Muscle of arm (tissue), 1 donor: ENCODE measurements at regions not wholly inside any gene's neighbourhood (a gene's known extent, or its start where the extent isn't known, plus 50 kb on each side); places are given as distances from the start of the nearest gene placed in this dataset.

Experiments used
- DNase-seq: peaks from one replicate; pipeline ENCODE4 v3.0.0-alpha.2; 2013

DNA sequence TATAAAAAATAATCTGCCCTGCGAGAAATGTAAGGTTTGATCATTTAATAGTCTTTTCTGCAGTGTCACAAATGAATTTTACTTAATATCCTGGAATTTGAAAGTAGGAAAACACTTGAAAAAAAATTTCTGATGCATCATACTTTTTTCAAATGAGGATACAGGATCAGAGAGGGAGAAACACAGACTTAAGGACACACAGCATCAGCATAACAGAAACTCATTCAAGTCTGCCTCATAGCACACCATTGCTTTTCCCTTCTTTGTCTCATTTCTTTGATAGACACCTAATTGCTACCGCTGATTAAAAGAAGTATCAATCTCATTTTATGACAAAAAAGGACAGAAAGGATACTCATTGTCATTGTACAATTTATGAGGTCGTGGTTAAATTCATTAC is 319.0 kb downstream of the TMEM114 start:
- DNase-seq, result no peak

GRCh38 chr16:8262299-8262698 is 328.0 kb downstream of the TMEM114 start:
- no peak for DNase-seq

- no peak for DNase-seq
Measured at GRCh38 chr16:8260140-8260539, 330.2 kb downstream of the TMEM114 start.

DNA sequence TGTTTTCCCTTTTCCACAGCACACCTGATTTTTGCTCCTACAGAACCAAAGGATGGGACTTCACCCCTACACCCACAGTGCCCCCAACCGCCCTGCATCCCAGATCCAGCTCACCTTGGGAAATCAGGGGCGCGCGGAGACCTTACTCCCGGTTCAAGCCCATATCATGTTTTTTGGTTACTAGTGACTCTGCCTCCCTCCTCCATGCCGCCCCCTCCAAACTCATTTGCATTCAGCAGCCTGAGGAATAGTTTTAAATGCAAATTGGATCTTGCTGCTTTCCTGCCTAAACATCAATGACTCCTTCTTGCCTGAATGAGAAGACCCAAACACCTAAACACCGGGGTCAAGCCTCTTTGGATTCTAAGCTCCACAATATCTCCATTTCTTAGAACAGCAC is 331.8 kb downstream of the TMEM114 start:
- DNase-seq, result no peak

DNA sequence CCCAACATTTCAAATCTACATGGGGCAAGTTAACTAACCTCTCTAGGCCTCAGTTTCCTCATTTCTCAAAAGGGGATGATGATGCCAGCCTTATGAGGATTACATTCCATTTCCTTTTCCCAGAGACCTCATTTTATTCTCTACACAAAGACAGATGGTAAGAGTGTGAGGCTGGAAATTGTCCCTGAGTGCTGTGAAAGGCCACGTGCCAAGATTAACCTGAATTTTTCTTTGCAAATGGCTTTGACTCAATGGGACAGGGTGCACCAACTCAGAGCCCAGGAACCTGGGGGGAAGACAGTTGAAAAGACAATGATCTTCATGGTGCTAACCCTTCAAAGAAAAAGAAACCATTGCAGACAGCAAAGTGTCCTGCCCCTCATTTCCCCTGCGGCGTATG is 332.8 kb downstream of the TMEM114 start:
- DNase-seq, result no peak

DNA sequence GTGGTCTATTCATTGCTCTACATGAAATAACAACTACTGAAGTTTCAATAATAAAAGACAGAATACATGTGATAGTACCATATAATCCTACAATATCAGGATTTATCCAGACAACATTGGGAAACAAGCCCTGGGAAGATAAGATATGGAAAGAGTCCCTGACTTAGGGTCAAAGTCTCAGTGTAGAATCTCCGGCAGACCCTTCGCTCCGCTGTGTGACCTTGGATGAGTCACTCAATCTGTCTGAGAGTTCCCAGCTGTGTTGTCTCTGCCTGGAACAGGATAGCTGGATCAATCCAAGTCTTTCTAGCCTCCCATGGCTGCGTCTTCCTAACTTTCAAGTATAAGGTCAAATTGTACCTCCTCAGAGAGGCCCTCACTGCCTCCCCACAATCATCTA is 335.9 kb downstream of the TMEM114 start:
- DNase-seq, result no peak

GRCh38 chr16:8253718-8254117 is 336.6 kb downstream of the TMEM114 start:
- no peak for DNase-seq

DNA sequence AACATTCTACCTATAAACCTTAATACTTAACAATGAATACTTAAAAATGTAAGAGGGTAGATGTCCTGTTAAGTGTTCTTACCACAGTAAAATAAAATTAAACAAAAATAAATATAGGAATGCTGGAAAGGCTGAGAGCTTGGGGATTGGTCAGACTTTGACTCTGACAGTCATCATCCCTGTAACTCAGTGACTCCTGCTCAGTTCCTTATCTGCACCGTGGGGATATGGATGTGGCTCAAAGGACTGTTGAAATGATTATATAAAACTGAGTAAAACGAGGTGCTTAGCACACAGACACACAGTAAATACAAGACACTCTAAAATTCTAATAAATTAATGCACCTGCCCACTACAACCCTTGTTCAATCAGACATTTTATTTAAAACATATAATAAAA is 338.6 kb downstream of the TMEM114 start:
- DNase-seq, result no peak

GRCh38 chr16:8251298-8251697 is 339.0 kb downstream of the TMEM114 start:
- no peak for DNase-seq

DNA sequence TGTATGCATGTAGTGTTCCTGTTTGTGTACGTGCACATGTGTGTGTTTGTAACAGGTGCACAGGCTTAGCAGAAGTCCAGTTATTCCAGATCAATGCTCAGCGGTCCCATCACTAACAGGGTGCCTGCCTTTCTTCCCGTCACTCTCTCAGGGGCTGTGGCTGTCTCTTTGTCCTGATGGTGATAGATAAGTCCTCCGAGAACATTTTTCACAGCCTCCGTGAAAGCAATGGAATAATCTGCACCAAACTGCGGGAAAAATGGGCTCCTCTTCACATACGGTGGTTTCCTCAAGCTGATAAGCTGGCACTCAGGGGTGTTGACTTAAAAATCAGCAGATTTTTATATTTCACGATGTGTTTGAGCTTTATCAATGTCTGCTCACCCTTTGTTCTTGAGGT is 342.3 kb downstream of the TMEM114 start:
- no peak for DNase-seq

GRCh38 chr16:8243981-8244380 is 346.3 kb downstream of the TMEM114 start:
- DNase-seq, result no peak

DNA sequence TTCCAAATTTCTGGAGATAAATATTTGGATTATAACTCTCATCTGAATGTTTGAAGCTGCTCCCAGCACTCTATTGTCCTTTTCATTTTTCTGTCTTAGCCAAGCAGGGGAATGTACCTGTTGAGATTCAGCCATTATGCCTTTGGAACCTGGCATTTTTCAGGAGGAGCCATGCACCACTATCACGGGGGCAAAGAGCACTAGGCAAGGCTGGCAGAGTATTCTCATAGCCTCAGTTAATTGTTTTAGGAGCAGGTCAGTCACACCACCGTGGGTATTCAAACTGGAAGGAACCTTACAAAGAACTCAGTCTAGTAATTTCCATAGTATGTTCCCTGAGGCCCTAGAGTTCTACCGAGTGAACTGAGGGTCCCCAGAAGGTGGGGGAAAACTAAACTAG is 348.9 kb downstream of the TMEM114 start:
- no peak for DNase-seq

GRCh38 chr16:8239443-8239842 is 350.9 kb downstream of the TMEM114 start:
- DNase-seq, result no peak

DNA sequence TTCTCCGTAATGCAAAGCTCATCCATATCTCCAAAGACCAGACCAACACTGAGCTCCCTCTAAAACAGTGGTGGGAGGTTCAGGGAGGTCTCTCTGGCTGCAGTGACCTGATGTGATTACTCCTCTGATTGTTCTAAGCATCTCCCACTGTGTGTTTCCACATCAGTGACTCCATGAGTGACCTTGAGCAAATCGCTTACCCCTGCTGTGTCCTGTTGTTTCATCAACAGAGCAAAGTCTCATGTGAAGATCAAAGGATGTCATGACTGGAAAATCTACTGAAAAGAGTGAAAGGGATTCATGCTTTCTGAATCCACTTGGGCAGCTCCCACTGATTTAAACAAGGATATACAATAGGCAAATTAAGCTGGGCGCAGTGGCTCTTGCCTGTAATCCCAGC is 352.9 kb downstream of the TMEM114 start:
- no peak for DNase-seq

- DNase-seq, result no peak
Measured at GRCh38 chr16:8236816-8237215, 353.5 kb downstream of the TMEM114 start.

DNA sequence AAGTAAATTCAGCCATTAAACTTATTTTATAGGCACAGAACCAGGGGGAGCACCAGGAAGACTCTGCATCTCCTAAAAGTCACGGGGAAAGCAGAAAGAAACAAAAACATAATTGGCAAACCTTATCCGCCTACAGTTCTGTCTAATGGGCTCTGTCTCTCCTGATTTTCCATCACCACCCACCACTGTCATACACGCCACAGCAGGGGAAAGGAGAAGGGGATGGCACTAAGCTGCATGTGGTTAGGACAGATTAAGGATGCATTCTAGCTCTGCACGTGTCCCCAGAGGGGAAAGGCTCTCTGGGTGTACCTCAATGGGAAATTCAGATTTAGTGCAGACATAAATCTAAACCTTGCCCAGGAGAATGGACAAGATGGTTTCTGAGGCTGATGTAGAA is 359.8 kb downstream of the TMEM114 start:
- no peak for DNase-seq

GRCh38 chr16:8229011-8229520 is 361.2 kb downstream of the TMEM114 start:
- DNase-seq, result no peak

DNA sequence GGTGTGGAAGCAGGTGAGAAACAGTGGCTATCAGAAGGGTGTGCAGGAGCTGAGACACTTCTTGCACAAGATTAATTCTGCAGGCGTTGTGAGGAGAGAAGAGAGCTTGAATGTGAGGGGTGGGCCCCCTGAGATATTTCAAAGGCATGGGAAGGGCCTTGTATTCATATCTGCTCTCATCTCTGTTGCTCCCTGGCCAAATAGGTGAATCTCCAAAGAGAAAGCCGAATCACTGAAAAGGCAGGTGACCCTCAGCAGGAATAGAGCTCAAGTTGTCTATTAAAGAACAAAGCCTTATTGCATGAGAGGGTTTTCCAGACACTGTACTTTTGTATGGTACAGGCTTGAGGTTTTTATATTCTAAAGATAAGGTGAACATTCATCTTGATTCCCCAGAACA is 373.1 kb downstream of the TMEM114 start:
- DNase-seq, result no peak

DNA sequence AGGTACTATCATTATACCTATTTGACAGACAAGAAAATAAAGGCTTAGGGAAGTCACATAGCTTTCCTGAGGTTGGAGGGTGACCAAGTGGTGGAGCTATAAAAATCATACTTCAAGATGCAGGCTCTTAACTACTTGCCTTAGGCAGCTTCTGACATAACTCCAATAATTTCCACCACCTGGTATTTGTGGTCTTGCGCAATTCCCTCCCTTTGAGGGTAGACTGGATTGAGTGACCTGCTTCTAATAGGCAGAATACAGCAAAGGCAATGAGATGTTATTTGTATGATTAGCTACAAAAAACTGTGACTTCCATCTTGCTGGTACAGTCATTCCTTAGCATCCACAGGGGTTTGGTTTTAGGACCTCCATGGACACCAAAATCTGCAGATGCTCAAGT is 385.5 kb downstream of the TMEM114 start:
- no peak for DNase-seq

DNA sequence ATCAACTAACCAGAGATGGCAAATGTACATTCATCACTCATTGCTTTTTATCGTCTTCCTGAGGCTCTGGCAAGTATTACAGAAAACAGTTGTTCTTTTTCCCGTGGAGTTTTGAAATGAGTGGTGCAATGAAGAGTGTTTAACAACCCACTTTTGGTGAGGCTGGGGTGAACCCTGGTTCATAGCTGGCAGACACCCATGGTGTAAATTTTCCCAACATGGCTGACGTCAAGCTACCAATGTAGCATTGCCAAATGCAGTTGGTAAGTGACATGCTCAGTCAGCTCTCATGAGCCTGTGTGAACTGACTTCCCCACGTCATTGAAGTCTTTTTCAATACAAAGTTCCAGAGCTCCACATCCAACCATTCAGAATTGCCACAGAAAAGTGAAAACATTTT is 386.2 kb downstream of the TMEM114 start:
- no peak for DNase-seq

- no peak for DNase-seq
Measured at GRCh38 chr16:8203101-8203500, 387.2 kb downstream of the TMEM114 start.

GRCh38 chr16:8200839-8201238 is 389.5 kb downstream of the TMEM114 start:
- no peak for DNase-seq

DNA sequence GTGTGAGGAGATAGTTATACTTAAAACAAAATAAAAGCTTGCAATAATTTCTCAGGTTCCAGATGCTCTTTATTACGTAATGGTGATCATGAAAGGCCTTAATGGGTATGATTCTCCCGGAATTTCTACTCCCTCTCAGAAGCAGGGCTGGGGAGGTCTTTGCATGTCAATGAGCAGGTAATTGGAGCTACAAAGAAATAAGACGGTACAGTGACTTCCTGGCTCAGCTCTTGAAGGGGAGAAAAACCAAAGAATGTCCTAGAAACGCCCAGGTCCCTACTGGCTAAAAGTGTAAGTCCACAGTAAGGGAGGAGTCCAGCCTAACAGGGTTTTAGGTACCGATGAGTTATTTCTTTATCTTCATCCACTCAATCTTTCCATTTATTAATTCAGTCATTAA is 390.9 kb downstream of the TMEM114 start:
- DNase-seq, result no peak

GRCh38 chr16:8194794-8195193 is 395.5 kb downstream of the TMEM114 start:
- no peak for DNase-seq

DNA sequence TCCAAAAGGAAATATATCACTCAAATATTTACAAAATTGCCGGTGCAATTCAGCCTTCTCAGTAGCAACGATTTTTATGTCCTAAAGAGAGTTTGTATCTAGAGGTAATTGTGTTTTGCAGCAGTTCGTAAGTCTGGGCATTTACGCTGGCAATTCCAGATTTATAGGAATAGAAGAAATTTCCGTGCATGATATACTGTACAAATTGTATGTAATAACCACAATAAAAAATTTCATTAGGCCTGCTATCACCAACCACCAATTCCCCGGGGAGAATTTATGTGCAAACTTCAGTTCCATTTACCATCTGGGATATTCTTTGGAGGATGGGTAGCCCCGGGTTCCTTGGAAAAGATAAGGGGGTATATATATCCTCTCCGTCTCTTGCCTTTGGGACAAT is 401.5 kb downstream of the TMEM114 start:
- DNase-seq, result no peak
